GM23338 (cell line): ENCODE measurements at regions not wholly inside any gene's neighbourhood (a gene's known extent, or its start where the extent isn't known, plus 50 kb on each side); places are given as distances from the start of the nearest gene placed in this dataset.

Experiments
- EZH2 ChIP-seq: fragments of 200-600 bp; sonication (generic); IDR thresholded peaks from one replicate; pipeline ENCODE4 v1.8.0; 2017; ENCODE audit warnings: antibody characterized with exemption, mild to moderate bottlenecking, low read depth; ENCODE audit not compliant: unreplicated experiment
- EZH2phosphoT487 ChIP-seq: fragments of 200-600 bp; sonication (generic); IDR thresholded peaks from one replicate; pipeline ENCODE4 v1.8.1; 2018; ENCODE audit warnings: antibody characterized with exemption; ENCODE audit not compliant: unreplicated experiment
- POLR2AphosphoS5 ChIP-seq: IDR thresholded peaks from 2 replicates; pipeline ENCODE4 v1.6.1; 2016; ENCODE audit warnings: antibody characterized with exemption, low read depth
- STAT1 ChIP-seq: IDR thresholded peaks from one replicate; pipeline ENCODE4 v1.6.1; 2016; ENCODE audit warnings: antibody characterized with exemption; ENCODE audit not compliant: unreplicated experiment
- ZNF114 ChIP-seq: fragments of 250-450 bp; sonication (Bioruptor Pico); IDR thresholded peaks from 2 replicates; pipeline ENCODE4 v1.5.0; 2020; ENCODE audit warnings: mild to moderate bottlenecking, moderate library complexity

DNA sequence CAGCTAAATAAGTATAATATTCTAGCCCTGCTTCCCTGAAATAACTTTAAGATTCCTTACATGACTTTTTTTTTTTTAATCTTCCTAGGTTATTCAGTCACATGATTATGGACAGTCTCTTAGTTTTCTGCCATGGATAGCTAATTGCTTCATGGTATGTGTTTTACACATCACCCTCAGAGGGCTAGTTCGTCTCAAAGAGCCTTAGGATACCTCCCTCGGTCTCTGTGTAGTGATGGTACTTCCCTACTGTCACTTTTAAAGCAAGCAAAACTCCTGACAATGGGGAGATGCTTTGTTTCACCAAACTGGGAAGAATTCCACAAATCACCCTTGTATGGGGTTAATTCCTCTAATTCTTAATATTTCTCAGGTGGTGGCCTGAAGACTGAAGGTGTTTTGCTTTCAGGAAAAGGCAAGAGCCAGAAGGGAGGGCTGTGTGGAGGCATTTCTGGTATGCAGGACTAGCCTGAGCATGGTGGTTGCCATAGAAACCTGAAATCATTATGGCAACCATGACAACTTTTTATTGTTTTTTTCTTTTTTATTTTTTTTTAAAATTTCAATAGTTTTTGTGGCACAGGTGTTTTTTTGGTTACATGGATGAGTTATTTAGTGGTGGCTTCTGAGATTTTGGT lies 70.4 kb downstream of the BEX3 start (continued):
- TF ChIP-seq ZNF114 (CRISPR knock-in tag) (no peak), EZH2 (no peak), STAT1 (no peak), EZH2phosphoT487 (no peak), POLR2AphosphoS5 (no peak)
